ENCODE measurements at regions not wholly inside any gene's neighbourhood (a gene's known extent, or its start where the extent isn't known, plus 50 kb on each side); places are given as distances from the start of the nearest gene placed in this dataset.

GRCh38 chr2:217689053-217689452 is 313.7 kb downstream of the TNS1 start (continued):
- no peak for TF ChIP-seq IRF5 (IDR thresholded peaks at IDR 0.05; ENCODE audit: borderline replicate concordance)
- no peak for TF ChIP-seq ZNF207 (IDR thresholded peaks at IDR 0.05; ENCODE audit: borderline replicate concordance)
- TF ChIP-seq JUNB (IDR thresholded peaks at IDR 0.05), result no peak
- no peak for TF ChIP-seq CHD2 (IDR thresholded peaks at IDR 0.05; ENCODE audit: borderline replicate concordance, low read depth, low read length)
- TF ChIP-seq ATF7 (IDR thresholded peaks at IDR 0.05; ENCODE audit: low read depth), result no peak
- TF ChIP-seq MTA2 (IDR thresholded peaks at IDR 0.05; ENCODE audit: low read depth), result no peak
- no peak for TF ChIP-seq ZBTB40 (IDR thresholded peaks at IDR 0.05; ENCODE audit: borderline replicate concordance)
- TF ChIP-seq ETV6 (conservative IDR thresholded peaks at IDR 0.05 in 1 of 2, IDR thresholded peaks at IDR 0.05 in 1 of 2; ENCODE audit: borderline replicate concordance in 1 of 2, low read depth in 1 of 2), result no peak
- TF ChIP-seq MYB (IDR thresholded peaks at IDR 0.05; ENCODE audit: borderline replicate concordance, low read depth, low read length), result no peak
- no peak for TF ChIP-seq SMARCA5 (IDR thresholded peaks at IDR 0.05)
- no peak for TF ChIP-seq FOS (IDR thresholded peaks at IDR 0.05; ENCODE audit: borderline replicate concordance, extremely low read depth, insufficient read length)
- no peak for TF ChIP-seq FOXM1 (IDR thresholded peaks at IDR 0.05; ENCODE audit: low read depth, low read length)

Measured in GM12878 (cell line).